Stimulated activated CD4-positive, alpha-beta T cell treated with anti-CD3 and anti-CD28 coated beads, TNF-alpha, amount 100 ng/mL, for 1 hour (primary cell): ENCODE measurements at regions not wholly inside any gene's neighbourhood (a gene's known extent, or its start where the extent isn't known, plus 50 kb on each side); places are given as distances from the start of the nearest gene placed in this dataset.
"Not testable (repeated sequence)": the region's sequence is repeated elsewhere in the genome, so short reads cannot be mapped to it uniquely, and the experiment has no call there.

Source experiments
- DNase-seq, 3 donors: peaks; one replicate each; pipeline ENCODE4 v3.0.0-alpha.2; 2020; ENCODE audit warnings: low read depth in 3 of 3, low spot score in 1 of 3

DNA sequence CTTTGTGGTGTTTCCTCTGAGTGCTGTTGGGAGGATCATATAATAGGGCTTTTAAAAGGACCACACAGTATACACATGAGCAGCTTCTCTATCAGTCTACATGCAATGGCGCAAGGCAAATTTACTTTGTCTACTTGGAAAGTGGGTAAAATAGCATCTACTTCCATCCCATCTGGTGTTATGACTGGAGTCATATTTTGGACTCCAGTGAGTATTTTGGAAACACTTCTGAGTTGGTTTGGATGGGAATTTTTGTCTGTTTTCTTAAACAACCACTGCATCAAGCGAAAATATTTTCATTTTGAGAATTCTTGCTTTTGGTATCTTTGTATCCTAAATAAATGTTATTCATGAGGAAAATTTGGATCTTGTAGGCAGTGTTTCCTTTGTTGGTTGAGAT lies 220.8 kb downstream of the NMUR2 start:
- DNase-seq: no peak

GRCh38 chr5:152181461-152181860 lies 223.6 kb downstream of the NMUR2 start:
- DNase-seq: no peak

GRCh38 chr5:152178350-152178699 lies 226.8 kb downstream of the NMUR2 start:
- DNase-seq: no peak

- DNase-seq: no peak
These were observed 227.3 kb downstream of the NMUR2 start for GRCh38 chr5:152177626-152178349.

DNA sequence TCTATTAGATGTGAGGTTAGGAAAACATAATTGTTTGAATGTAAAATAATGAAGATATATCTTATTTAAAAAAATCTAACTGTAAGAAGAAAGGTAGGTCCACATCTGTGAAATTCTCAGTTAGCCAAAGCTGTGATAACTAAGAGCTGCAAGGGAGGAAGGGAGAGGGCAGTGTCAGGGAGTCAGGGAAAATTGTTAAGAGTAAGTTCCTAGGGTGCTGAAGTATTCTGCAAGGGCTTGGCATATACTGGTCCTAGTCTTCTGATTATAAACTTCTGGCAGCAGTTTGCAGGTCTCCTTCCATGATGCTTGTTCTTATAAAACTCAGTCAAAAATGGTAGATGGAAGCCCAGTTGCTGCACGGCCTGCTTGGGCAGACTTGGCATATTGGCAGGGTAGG lies 233.2 kb downstream of the NMUR2 start:
- no peak for DNase-seq

DNA sequence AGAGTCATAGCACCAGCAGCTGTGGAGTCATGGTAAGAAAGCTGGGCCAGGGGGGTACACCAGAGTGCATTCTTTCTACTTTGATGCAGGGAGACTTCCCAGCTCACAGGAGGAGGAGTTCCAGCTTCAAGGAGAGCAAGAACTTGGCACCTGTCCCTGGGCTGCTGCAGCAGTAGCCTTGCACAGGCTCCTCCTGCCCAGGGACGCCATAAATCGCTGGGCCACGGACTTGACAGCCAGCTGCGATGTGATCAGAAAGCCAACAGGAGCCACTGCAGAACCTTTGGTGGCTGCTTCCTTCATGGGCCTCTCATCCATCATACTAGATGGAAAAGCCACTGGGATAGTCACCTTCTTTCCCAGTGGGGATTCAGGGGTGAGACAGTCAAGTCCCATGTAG lies 234.7 kb downstream of the NMUR2 start:
- DNase-seq: no peak

- DNase-seq: no peak
These were observed 240.2 kb upstream of the GLRA1 start for GRCh38 chr5:152164860-152165259.

- DNase-seq: not testable (repeated sequence)
These were observed 235.2 kb upstream of the GLRA1 start for GRCh38 chr5:152159894-152160293.

DNA sequence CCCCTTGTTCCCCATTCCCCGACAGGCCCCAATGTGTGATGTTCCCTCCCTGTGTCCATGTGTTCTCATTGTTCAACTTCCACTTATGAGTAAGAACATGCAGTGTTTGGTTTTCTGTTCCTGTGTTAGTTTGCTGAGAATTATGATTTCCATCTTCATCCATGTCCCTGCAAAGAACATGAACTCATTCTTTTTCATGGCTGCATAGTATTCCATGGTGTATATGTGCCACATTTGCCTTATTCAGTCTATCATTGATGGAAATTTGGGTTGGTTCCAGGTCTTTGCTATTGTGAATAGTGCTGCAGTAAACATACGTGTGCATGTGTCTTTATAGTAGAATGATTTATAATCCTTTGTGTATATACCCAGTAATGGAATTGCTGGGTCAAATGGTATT lies 229.8 kb upstream of the GLRA1 start:
- DNase-seq: not testable (repeated sequence)

GRCh38 chr5:152151940-152152339 lies 227.3 kb upstream of the GLRA1 start:
- DNase-seq: no peak

- DNase-seq: no peak
These were observed 226.5 kb upstream of the GLRA1 start for GRCh38 chr5:152151113-152151512.

GRCh38 chr5:152147286-152147685 lies 222.6 kb upstream of the GLRA1 start:
- DNase-seq: no peak

DNA sequence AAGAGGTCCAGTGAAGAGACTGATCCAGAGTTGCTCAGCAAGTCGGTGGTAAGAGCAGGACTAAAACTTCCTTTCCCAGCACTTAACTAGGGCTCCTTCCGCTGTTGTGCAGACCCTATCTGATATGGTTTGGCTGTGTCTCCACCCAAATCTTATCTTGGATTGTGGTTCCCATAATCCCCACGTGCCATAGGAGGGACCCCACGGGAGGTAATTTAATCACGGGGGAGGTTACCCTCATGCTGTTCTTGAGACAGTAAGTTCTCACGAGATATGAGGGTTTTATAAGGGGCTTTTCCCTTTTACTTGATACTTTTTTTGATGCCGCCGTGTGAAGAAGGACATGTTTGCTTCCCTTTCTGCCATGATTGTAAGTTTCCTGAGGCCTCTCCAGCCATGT lies 221.9 kb upstream of the GLRA1 start:
- no peak for DNase-seq

- DNase-seq: no peak
These were observed 219.9 kb upstream of the GLRA1 start for GRCh38 chr5:152144556-152144955.

DNA sequence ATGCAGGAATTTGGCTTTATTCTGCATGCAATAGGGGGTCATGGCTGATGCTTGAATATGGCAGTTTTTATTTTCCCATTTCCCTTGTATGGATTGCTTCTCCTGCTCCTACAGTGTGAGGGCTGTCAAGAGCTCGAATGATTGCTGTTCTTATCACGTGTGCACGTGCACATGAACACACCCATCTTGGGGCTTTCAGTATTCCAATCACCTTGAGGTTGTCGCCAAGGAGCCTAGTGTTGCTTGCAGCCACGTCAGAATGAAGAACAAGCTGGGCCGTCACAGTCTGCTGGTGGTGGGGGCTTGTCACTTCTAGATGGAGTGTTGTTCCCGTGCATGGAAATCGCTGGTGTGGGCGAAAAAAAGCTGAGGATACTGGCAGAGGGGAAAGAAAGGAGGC lies 219.4 kb upstream of the GLRA1 start:
- DNase-seq: no peak

DNA sequence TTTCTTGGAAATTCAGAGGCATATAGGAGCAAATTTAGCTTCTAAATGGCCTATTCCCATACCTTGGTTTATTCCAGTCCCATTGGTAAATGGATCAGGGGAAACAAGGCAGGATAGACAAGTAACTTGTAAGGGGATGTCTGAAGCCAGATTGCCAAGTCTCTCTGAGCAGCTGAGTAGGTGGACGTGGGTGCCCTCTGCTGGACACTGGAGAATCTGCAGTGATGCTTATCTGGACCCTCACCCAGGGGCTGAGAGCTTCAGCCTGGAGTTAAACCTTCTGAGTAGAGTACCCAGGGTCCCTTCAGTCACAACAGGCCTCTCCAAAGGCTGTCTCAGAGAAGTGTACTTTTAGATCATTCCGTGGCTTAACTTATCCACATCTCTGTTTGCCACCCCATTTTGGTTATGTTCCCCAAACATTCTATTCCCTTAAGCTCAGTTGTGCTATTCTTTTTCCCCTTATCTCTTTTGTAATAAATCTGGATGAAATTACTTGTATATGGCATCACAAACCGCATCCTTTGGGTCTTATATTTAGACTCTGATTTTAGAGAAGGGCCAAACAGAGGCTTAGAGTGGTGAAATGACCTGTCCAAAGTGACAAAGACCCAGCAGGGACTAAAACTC lies 218.3 kb upstream of the GLRA1 start:
- peak; percentile 18 to 51 (median 24) for DNase-seq

GRCh38 chr5:152140347-152140746 lies 215.7 kb upstream of the GLRA1 start:
- no peak for DNase-seq

- no peak for DNase-seq
These were observed 212.4 kb upstream of the GLRA1 start for GRCh38 chr5:152137063-152137462.

- DNase-seq: no peak
These were observed 211.7 kb upstream of the GLRA1 start for GRCh38 chr5:152136321-152136720.

GRCh38 chr5:152135827-152136226 lies 211.2 kb upstream of the GLRA1 start:
- DNase-seq: no peak

- no peak for DNase-seq
These were observed 201.1 kb upstream of the GLRA1 start for GRCh38 chr5:152125661-152126205.

DNA sequence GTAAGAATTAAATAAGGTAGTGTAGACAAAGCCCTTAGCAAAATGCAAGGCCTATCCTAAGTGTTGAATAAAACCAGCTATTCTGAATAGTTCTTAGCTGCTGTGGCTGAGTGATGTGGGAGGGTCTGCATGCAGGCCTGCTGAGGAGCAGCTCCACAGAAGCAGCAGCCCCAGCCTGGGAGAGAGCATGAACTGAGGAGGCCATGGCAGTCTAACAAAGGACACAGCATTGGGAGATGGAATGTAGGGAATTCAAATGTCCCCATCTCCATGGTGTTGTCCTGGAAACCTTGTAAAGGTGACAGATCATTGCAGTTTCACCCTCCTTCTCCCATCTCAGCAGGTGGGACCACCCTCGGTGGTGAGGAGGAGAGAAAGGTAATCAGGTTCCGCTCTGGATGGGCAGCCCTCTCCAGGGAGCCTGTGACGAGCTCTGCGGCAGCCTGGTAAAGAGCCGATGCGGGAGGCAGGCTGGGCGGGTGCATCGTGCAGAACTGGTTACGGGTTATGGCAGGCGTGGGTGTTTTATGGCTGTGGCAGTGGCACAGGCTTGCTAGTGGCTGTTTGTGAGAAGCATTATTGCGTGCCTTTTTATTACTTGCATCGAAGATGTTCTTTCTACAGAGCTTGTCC lies 199.9 kb upstream of the GLRA1 start:
- DNase-seq: no peak
